ENCODE measurements at regions not wholly inside any gene's neighbourhood (a gene's known extent, or its start where the extent isn't known, plus 50 kb on each side); places are given as distances from the start of the nearest gene placed in this dataset.

GRCh38 chr10:10456856-10457255 is 560.8 kb upstream of the CELF2 start:
- ChIA-PET POLR2A (no interaction called here), CTCF (no interaction called here)
- no peaks in the 10 kb centered on the region for H3K36me3 ChIP-seq (ENCODE audit: control insufficient read depth in 2 of 2, extremely low read depth in 1 of 2, insufficient read depth in 2 of 2, low read length in 2 of 2)
- no peak overlapping the region for H3K27ac ChIP-seq (ENCODE audit: insufficient read depth, low read depth, low read length)
- no peaks in the 10 kb centered on the region for H3K9me1 ChIP-seq (replicated peaks; ENCODE audit: control insufficient read depth, extremely low read depth, insufficient read depth, low read length)
- H4K20me1 ChIP-seq (replicated peaks; ENCODE audit: control insufficient read depth, extremely low read depth, insufficient read depth, low read length) = no peaks in the 10 kb centered on the region
- H3K4me3 ChIP-seq (replicated peaks in 1 of 3; ENCODE audit: insufficient read depth in 1 of 3, low read depth in 1 of 3, low read length in 3 of 3) = no peak overlapping the region
- H3K4me2 ChIP-seq (ENCODE audit: insufficient read depth, low read length) = no peak overlapping the region
- no TSS peak for BruUV-seq (replicated peaks)
- H3K27me3 ChIP-seq (ENCODE audit: control insufficient read depth in 2 of 2, insufficient read depth in 2 of 2, low read length in 2 of 2) = no peaks in the 10 kb centered on the region
- TF ChIP-seq JUN (IDR thresholded peaks at IDR 0.05; ENCODE audit: borderline replicate concordance, insufficient read depth, insufficient read length, low read depth) (no peak), FOS (IDR thresholded peaks at IDR 0.05; ENCODE audit: borderline replicate concordance, insufficient read depth, low read length) (no peak), EZH2 (IDR thresholded peaks at IDR 0.05; ENCODE audit: borderline replicate concordance, low read depth, low read length, severe bottlenecking) (no peak), POLR2A (IDR thresholded peaks at IDR 0.05; ENCODE audit: low read depth, low read length) (no peak), MYC (IDR thresholded peaks at IDR 0.05; ENCODE audit: low read depth, low read length) (no peak)
- no peak overlapping the region for H2AFZ ChIP-seq (ENCODE audit: low read depth, low read length)
- intact Hi-C loops (cut with micrococcal nuclease) (no loop called here), dilution Hi-C loops (cut with MboI; ENCODE audit: extremely low pct_ligation_motif_present, low sequenced_read_pairs) (no loop called here)
- no peak for DNase-seq (ENCODE audit: low read depth, low spot score)
- H3K79me2 ChIP-seq (ENCODE audit: control insufficient read depth, insufficient read depth, low read length) = no peaks in the 10 kb centered on the region
- FAIRE-seq = no peak
- no peak overlapping the region for H3K9ac ChIP-seq (replicated peaks; ENCODE audit: extremely low read depth, insufficient read depth, low read length)
- no peaks in the 10 kb centered on the region for H3K4me1 ChIP-seq (ENCODE audit: control insufficient read depth, extremely low read depth, insufficient read depth, low read length)
- no peaks in the 10 kb centered on the region for H3K9me3 ChIP-seq (replicated peaks; ENCODE audit: control insufficient read depth, insufficient read depth, low read length)

- Histone ChIP-seq H3K9me3 (replicated peaks; ENCODE audit: control insufficient read depth, insufficient read depth, low read length) (no peaks in the 10 kb centered on the region), H3K27ac (ENCODE audit: insufficient read depth, low read depth, low read length) (no peak overlapping the region), H3K79me2 (ENCODE audit: control insufficient read depth, insufficient read depth, low read length) (no peaks in the 10 kb centered on the region), H3K27me3 (ENCODE audit: control insufficient read depth in 2 of 2, insufficient read depth in 2 of 2, low read length in 2 of 2) (no peaks in the 10 kb centered on the region), H3K4me2 (ENCODE audit: insufficient read depth, low read length) (no peak overlapping the region), H3K36me3 (ENCODE audit: control insufficient read depth in 2 of 2, extremely low read depth in 1 of 2, insufficient read depth in 2 of 2, low read length in 2 of 2) (no peaks in the 10 kb centered on the region), H3K9me1 (replicated peaks; ENCODE audit: control insufficient read depth, extremely low read depth, insufficient read depth, low read length) (no peaks in the 10 kb centered on the region), H3K4me1 (ENCODE audit: control insufficient read depth, extremely low read depth, insufficient read depth, low read length) (no peaks in the 10 kb centered on the region), H3K4me3 (replicated peaks in 1 of 3; ENCODE audit: insufficient read depth in 1 of 3, low read depth in 1 of 3, low read length in 3 of 3) (no peak overlapping the region), H2AFZ (ENCODE audit: low read depth, low read length) (no peak overlapping the region), H4K20me1 (replicated peaks; ENCODE audit: control insufficient read depth, extremely low read depth, insufficient read depth, low read length) (no peaks in the 10 kb centered on the region), H3K9ac (replicated peaks; ENCODE audit: extremely low read depth, insufficient read depth, low read length) (no peak overlapping the region)
- BruUV-seq (replicated peaks) = no TSS peak
- FAIRE-seq = no peak
- POLR2A ChIA-PET = no interaction called here
- no peak for DNase-seq (ENCODE audit: low read depth, low spot score)
- TF ChIP-seq POLR2A (IDR thresholded peaks at IDR 0.05; ENCODE audit: low read depth, low read length) (no peak), FOS (IDR thresholded peaks at IDR 0.05; ENCODE audit: borderline replicate concordance, insufficient read depth, low read length) (no peak), MAX (IDR thresholded peaks at IDR 0.05; ENCODE audit: insufficient read depth, insufficient read length) (no peak), CTCF (IDR thresholded peaks at IDR 0.05; ENCODE audit: extremely low read depth in 1 of 2, insufficient read depth in 1 of 2, low read depth in 1 of 2, low read length in 2 of 2) (no peak), GATA2 (IDR thresholded peaks at IDR 0.05; ENCODE audit: insufficient read depth, insufficient read length, low read depth, low read length) (no peak)
- CTCF ChIA-PET = no interaction called here
- dilution Hi-C loops (cut with MboI; ENCODE audit: extremely low pct_ligation_motif_present, low sequenced_read_pairs) = no loop called here
- intact Hi-C loops (cut with micrococcal nuclease) = no loop called here
These were observed 557.2 kb upstream of the CELF2 start for GRCh38 chr10:10460451-10460850.

Data from endothelial cell of umbilical vein (primary cell).